Endothelial cell of umbilical vein (primary cell): ENCODE measurements at regions not wholly inside any gene's neighbourhood (a gene's known extent, or its start where the extent isn't known, plus 50 kb on each side); places are given as distances from the start of the nearest gene placed in this dataset.

ENCODE experiments used
- BruUV-seq: library from RNA; stranded (reverse); fragments of 400-500 nt; replicated peaks from 2 replicates; lab custom pipeline; 2021; lab: Mats Ljungman, UMichigan
- CTCF ChIA-PET: fragments of 300-600, 350-600 bp; sonication (Branson Sonifier 250); formaldehyde crosslinking; loops from one replicate; lab custom pipeline; 2021; ENCODE audit warnings: antibody characterized with exemption, inconsistent platforms; lab: Charles Lee
- POLR2A ChIA-PET: fragments of 300-600, 350-600 bp; sonication (Branson Sonifier 250); formaldehyde crosslinking; loops from one replicate; lab custom pipeline; 2021; ENCODE audit warnings: antibody characterized with exemption, inconsistent platforms; lab: Charles Lee
- DNase-seq: peaks from one replicate; pipeline ENCODE4 v3.0.0-alpha.2; 2011; ENCODE audit warnings: low read depth, low spot score
- FAIRE-seq: peaks from 2 replicates; lab custom pipeline; 2011; peaks lifted over from hg19 to GRCh38; lab: Jason Lieb, UNC
- H2AFZ ChIP-seq: 2 replicates; pipeline ENCODE4 v1.6.0; 2012; ENCODE audit warnings: low read depth, low read length, control low read depth, inconsistent platforms
- H3K27ac ChIP-seq: 2 replicates; pipeline ENCODE4 v1.5.1; 2011; ENCODE audit warnings: low read depth, mild to moderate bottlenecking, control low read depth, low read length, moderate library complexity; ENCODE audit not compliant: insufficient read depth
- H3K27me3 ChIP-seq, 2 experiments: 2 replicates each; pipeline versions ENCODE4 v1.6.0 to v1.6.1; 2011; ENCODE audit warnings: low read length in 2 of 2, mixed read lengths in 1 of 2; ENCODE audit not compliant: control insufficient read depth in 2 of 2, insufficient read depth in 2 of 2
- H3K36me3 ChIP-seq, 2 experiments: 2 replicates in 1 of 2; 3 replicates in 1 of 2; pipeline ENCODE4 v1.5.1; 2011; ENCODE audit warnings: low read length in 2 of 2, mild to moderate bottlenecking in 1 of 2, moderate library complexity in 1 of 2; ENCODE audit not compliant: control insufficient read depth in 2 of 2, insufficient read depth in 2 of 2; ENCODE audit errors: extremely low read depth in 1 of 2
- H3K4me1 ChIP-seq: 3 replicates; pipeline ENCODE4 v1.5.1; 2011; ENCODE audit warnings: mild to moderate bottlenecking, low read length; ENCODE audit not compliant: control insufficient read depth, insufficient read depth; ENCODE audit errors: extremely low read depth
- H3K4me2 ChIP-seq: 2 replicates; pipeline ENCODE4 v1.6.1; 2011; ENCODE audit warnings: low read length, control low read depth, mixed read lengths; ENCODE audit not compliant: insufficient read depth
- H3K4me3 ChIP-seq, 3 experiments: fragments of 200-600 bp in 1 of 3; sonication (generic), shearing (Covaris generic) in 1 of 3; replicated peaks in 1 of 3; 2 replicates each; pipeline ENCODE4 v1.5.1; 2011 to 2016; ENCODE audit warnings: control low read depth in 3 of 3, low read length in 3 of 3, mild to moderate bottlenecking in 2 of 3, inconsistent platforms in 1 of 3, low read depth in 1 of 3, moderate library complexity in 1 of 3; ENCODE audit not compliant: insufficient read depth in 1 of 3
- H3K79me2 ChIP-seq: 2 replicates; pipeline ENCODE4 v1.6.0; 2012; ENCODE audit warnings: low read length, inconsistent platforms; ENCODE audit not compliant: control insufficient read depth, insufficient read depth
- H3K9ac ChIP-seq: replicated peaks from 2 replicates; pipeline ENCODE3; 2011; ENCODE audit warnings: low read length, control low read depth; ENCODE audit not compliant: insufficient read depth; ENCODE audit errors: extremely low read depth
- H3K9me1 ChIP-seq: replicated peaks from 3 replicates; pipeline ENCODE4 v1.6.0; 2011; ENCODE audit warnings: mild to moderate bottlenecking, low read length; ENCODE audit not compliant: control insufficient read depth, insufficient read depth; ENCODE audit errors: extremely low read depth
- H3K9me3 ChIP-seq: replicated peaks from 2 replicates; pipeline ENCODE4 v1.5.1; 2012; ENCODE audit warnings: low read length, inconsistent platforms; ENCODE audit not compliant: control insufficient read depth, insufficient read depth
- H4K20me1 ChIP-seq: replicated peaks from 2 replicates; pipeline ENCODE3; 2011; ENCODE audit warnings: mild to moderate bottlenecking, low read length; ENCODE audit not compliant: control insufficient read depth, insufficient read depth; ENCODE audit errors: extremely low read depth
- CTCF ChIP-seq, 2 donors: IDR thresholded peaks; 1 replicate in 1 of 2; 2 replicates in 1 of 2; pipeline ENCODE4 v1.5.1; 2011; ENCODE audit warnings: low read length in 2 of 2, mild to moderate bottlenecking in 2 of 2, moderate library complexity in 2 of 2, control low read depth in 1 of 2, inconsistent platforms in 1 of 2, low read depth in 1 of 2; ENCODE audit not compliant: insufficient read depth in 1 of 2; ENCODE audit errors: extremely low read depth in 1 of 2
- EZH2 ChIP-seq: IDR thresholded peaks from 2 replicates; pipeline ENCODE4 v1.6.1; 2012; ENCODE audit warnings: borderline replicate concordance, low read depth, mild to moderate bottlenecking, moderate library complexity, low read length, inconsistent platforms; ENCODE audit not compliant: severe bottlenecking
- FOS ChIP-seq: IDR thresholded peaks from 2 replicates; pipeline ENCODE4 v1.6.1; 2011; ENCODE audit warnings: mild to moderate bottlenecking, low read length, moderate library complexity, borderline replicate concordance; ENCODE audit not compliant: insufficient read depth
- GATA2 ChIP-seq: IDR thresholded peaks from 2 replicates; pipeline ENCODE4 v1.7.0; 2011; ENCODE audit warnings: low read depth, mild to moderate bottlenecking, moderate library complexity, mixed read lengths, low read length; ENCODE audit not compliant: insufficient read length, insufficient read depth
- JUN ChIP-seq: IDR thresholded peaks from 2 replicates; pipeline ENCODE4 v1.6.1; 2011; ENCODE audit warnings: borderline replicate concordance, low read depth; ENCODE audit not compliant: insufficient read length, insufficient read depth
- MAX ChIP-seq: IDR thresholded peaks from 2 replicates; pipeline ENCODE4 v1.6.1; 2011; ENCODE audit not compliant: insufficient read depth, insufficient read length
- MYC ChIP-seq: IDR thresholded peaks from one replicate; pipeline ENCODE4 v1.6.1; 2011; ENCODE audit warnings: mild to moderate bottlenecking, low read depth, low read length
- POLR2A ChIP-seq: IDR thresholded peaks from 2 replicates; pipeline ENCODE4 v1.6.1; 2012; ENCODE audit warnings: low read depth, mild to moderate bottlenecking, control low read depth, low read length
- POLR2AphosphoS5 ChIP-seq: IDR thresholded peaks from 2 replicates; pipeline ENCODE4 v1.6.1; 2012; ENCODE audit warnings: low read depth, mild to moderate bottlenecking, control low read depth, low read length, moderate library complexity; ENCODE audit not compliant: insufficient read depth
- dilution Hi-C: fragments of 300-500 bp; cut with MboI; formaldehyde crosslinking; loops from one replicate; pipeline ENCODE4 v1.15.0; 2019; ENCODE audit warnings: low sequenced_read_pairs; ENCODE audit not compliant: extremely low pct_ligation_motif_present
- intact Hi-C: fragments of 100-400 bp; cut with micrococcal nuclease; formaldehyde crosslinking; loops from one replicate; pipeline ENCODE4 v1.10.0; 2022

GRCh38 chr6:54574671-54575070 lies 266.4 kb downstream of the TINAG start:
- H4K20me1 ChIP-seq = no peaks in the 10 kb centered on the region
- FAIRE-seq = no peak
- TF ChIP-seq JUN (no peak), FOS (no peak), MAX (no peak), CTCF (IDR thresholded peaks at IDR 0.05; ENCODE audit: extremely low read depth in 1 of 2, insufficient read depth in 1 of 2, low read depth in 1 of 2, low read length in 2 of 2) (no peak), GATA2 (no peak), EZH2 (no peak), MYC (no peak), POLR2A (no peak), POLR2AphosphoS5 (no peak)
- no peak overlapping the region for H3K4me2 ChIP-seq
- no peak overlapping the region for H2AFZ ChIP-seq
- ChIA-PET POLR2A (no interaction called here), CTCF (interaction anchor here (1.1 kb wide), 1 partner anchor 143 kb away, joined by 4 read pairs; no protein-coding TSS in a partner anchor)
- DNase-seq = no peak
- no peak overlapping the region for H3K4me3 ChIP-seq
- H3K27ac ChIP-seq = no peak overlapping the region
- no peaks in the 10 kb centered on the region for H3K9me3 ChIP-seq
- dilution Hi-C loops (no loop called here), intact Hi-C loops (no loop called here)
- H3K36me3 ChIP-seq = no peaks in the 10 kb centered on the region
- H3K27me3 ChIP-seq = no peaks in the 10 kb centered on the region
- H3K9ac ChIP-seq = no peak overlapping the region
- H3K79me2 ChIP-seq = no peaks in the 10 kb centered on the region
- no peaks in the 10 kb centered on the region for H3K4me1 ChIP-seq
- no TSS peak for BruUV-seq
- H3K9me1 ChIP-seq = no peaks in the 10 kb centered on the region
